ENCODE measurements at regions not wholly inside any gene's neighbourhood (a gene's known extent, or its start where the extent isn't known, plus 50 kb on each side); places are given as distances from the start of the nearest gene placed in this dataset.

DNA sequence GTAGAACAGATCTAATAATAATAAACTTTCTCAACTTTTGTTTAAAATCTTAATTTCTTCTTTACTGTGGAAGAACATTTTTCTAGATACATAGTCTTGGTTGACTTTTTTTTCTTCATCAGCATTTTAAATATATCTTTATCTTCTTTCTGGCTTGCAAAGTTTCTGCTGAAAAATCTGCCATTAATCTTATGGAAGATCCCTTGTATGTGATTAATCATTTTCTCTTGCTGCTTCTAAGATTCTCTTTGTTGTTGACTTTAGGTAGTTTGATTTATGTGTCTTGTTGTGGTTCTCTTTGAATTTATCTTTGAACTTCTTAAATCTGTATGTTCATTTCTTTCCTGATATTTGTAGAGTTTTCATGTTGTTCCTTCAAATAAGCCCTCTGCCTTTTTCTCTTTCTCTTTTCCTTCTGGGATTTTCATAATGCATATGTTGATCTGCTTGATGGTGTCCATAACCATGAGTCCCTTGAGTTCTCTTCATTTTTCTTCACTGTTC lies 657.6 kb upstream of the CXADR start:
- H3K4me3 ChIP-seq (ENCODE audit: low read depth, low read length), result no peak overlapping the region
- TF ChIP-seq, protein P1, sequence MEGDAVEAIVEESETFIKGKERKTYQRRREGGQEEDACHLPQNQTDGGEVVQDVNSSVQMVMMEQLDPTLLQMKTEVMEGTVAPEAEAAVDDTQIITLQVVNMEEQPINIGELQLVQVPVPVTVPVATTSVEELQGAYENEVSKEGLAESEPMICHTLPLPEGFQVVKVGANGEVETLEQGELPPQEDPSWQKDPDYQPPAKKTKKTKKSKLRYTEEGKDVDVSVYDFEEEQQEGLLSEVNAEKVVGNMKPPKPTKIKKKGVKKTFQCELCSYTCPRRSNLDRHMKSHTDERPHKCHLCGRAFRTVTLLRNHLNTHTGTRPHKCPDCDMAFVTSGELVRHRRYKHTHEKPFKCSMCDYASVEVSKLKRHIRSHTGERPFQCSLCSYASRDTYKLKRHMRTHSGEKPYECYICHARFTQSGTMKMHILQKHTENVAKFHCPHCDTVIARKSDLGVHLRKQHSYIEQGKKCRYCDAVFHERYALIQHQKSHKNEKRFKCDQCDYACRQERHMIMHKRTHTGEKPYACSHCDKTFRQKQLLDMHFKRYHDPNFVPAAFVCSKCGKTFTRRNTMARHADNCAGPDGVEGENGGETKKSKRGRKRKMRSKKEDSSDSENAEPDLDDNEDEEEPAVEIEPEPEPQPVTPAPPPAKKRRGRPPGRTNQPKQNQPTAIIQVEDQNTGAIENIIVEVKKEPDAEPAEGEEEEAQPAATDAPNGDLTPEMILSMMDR (IDR thresholded peaks at IDR 0.05; ENCODE audit: borderline replicate concordance, insufficient read depth, low read depth, low read length), result no peak

DNA sequence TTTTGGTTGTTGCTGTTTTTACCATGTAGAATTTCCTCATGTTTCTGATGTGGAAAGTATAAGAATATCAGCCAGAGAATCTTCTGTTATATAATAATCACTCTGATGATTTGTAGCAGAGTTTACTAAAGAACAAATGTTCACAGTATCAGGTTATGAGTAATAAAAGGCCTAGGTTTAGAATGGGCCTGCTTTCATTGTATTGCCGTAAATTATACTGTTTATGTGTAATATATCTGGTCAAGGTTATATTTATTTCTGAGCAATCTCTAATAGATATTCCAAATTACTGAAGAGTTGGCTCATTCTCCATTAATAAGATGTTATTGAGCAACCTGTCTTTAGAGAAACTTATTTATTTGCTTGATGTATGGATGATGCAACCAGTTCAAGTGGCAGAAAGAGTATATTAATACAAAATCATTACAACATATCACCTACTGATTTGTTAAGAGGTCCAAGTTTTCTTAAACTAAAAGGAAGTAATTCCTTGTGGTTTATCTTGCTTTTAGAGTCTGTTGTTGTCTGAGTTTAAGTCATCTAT lies 649.4 kb upstream of the CXADR start:
- TF ChIP-seq, protein P1 (IDR thresholded peaks at IDR 0.05; ENCODE audit: borderline replicate concordance, insufficient read depth, low read depth, low read length), result no peak
- H3K4me3 ChIP-seq (ENCODE audit: low read depth, low read length), result no peak overlapping the region

DNA sequence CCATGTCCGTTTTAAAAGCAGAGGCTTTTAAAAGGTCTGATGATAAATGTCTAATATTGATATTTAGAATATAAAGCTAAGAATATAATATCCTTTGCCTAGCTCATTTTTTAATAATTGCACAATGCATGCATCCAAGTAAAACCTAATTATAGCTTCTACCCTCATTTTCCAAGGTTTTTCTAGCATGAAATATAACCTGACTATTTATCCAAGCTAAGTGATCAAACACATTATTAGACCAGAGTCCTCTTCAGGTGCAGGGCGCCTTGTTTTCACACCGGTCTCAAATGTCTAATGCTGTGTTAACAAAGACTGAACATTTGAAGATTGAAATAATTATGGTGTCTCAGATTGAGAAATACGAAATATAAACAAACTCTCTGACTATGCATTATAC lies 648.9 kb upstream of the CXADR start:
- TF ChIP-seq, protein P1 (IDR thresholded peaks at IDR 0.05; ENCODE audit: borderline replicate concordance, insufficient read depth, low read depth, low read length), result no peak

DNA sequence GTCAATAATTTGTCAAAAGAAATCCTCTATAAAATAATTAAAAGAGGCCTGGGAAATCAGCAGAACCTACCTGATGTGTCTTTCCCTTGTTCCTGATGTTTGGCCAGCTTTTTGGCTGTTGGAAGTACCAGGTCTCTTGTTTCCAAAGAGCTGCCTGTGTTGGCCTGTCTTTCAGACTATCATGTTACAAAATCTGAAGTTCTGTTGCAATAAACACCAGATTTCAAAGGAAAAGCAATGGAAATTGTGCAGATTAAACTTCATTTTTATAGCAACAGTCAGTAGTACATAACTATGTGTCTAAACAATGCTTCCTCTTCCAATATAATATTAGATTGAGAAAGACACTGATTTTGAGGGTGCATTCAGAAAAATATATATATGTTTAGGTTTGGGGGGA lies 647.2 kb upstream of the CXADR start:
- TF ChIP-seq, protein P1 (IDR thresholded peaks at IDR 0.05; ENCODE audit: borderline replicate concordance, insufficient read depth, low read depth, low read length), result no peak
- H3K4me3 ChIP-seq (ENCODE audit: low read depth, low read length), result no peak overlapping the region

More for the DNA sequence above, 648.9 kb upstream of the CXADR start:
- no peak overlapping the region for H3K4me3 ChIP-seq (ENCODE audit: low read depth, low read length)

DNA sequence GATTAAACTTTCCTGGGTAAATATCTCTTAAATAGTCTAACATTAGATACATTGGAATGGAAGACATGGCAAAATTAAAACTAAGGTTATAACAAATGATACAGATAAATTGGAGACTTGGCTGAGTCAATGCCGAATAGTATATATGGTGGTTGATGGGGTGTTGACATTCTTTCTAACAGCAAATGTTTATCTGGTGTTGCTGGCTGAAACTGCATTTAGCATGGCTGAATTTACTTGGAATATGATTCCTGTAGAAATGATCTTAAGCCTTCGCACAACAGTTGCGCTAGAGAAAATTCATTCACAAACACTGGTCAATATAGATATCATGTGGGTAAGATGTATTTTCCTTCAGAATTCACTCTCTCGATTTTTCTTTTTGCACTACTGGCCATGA lies 646.0 kb upstream of the CXADR start:
- TF ChIP-seq, protein P1 (IDR thresholded peaks at IDR 0.05; ENCODE audit: borderline replicate concordance, insufficient read depth, low read depth, low read length), result no peak
- no peak overlapping the region for H3K4me3 ChIP-seq (ENCODE audit: low read depth, low read length)

DNA sequence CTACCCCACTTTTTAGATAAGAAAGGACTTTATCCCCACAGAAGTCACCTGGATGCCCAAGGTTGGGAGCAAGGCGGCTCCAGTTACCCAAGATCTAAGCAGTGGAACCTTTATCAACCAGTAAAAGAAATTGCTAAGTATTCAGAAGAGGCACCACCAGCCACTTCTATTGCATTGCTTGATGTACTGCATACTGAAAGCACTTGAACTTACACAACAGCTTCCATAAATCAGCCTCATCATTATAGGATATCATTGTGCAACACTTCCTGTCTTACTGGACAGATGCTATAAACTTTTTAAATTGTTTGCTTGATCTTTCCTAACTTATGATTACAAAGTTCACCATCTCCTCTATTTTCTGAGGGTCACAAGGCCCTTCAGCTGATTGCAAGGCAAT lies 642.7 kb upstream of the CXADR start:
- no peak overlapping the region for H3K4me3 ChIP-seq (ENCODE audit: low read depth, low read length)
- TF ChIP-seq, protein P1 (IDR thresholded peaks at IDR 0.05; ENCODE audit: borderline replicate concordance, insufficient read depth, low read depth, low read length), result no peak

DNA sequence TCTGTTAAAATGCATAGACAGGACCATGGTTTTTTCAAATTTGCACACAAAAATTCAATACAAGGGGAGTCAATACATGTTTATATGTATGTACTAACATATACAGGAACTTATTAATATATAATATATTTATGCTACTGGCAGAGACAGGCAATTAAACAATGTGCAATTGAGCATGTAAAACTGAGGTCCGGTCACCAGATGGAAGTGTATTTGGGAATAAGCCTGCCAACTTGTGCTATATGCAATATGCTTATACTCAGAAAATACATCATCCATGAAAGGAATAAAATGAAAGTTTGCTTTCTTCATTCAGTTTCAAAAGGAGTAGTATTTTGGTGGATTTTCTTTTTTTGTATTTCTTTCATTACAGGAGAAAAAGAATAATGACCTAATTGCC lies 640.2 kb upstream of the CXADR start:
- no peak overlapping the region for H3K4me3 ChIP-seq (ENCODE audit: low read depth, low read length)
- TF ChIP-seq, protein P1 (IDR thresholded peaks at IDR 0.05; ENCODE audit: borderline replicate concordance, insufficient read depth, low read depth, low read length), result no peak
